HG03108 (cell line): ENCODE measurements at regions not wholly inside any gene's neighbourhood (a gene's known extent, or its start where the extent isn't known, plus 50 kb on each side); places are given as distances from the start of the nearest gene placed in this dataset.

ENCODE experiments used
- ATAC-seq: cut with Tn5 transposase; IDR thresholded peaks from one replicate; pipeline ENCODE4 v1.9.1; 2021; ENCODE audit warnings: moderate library complexity; ENCODE audit not compliant: unreplicated experiment

DNA sequence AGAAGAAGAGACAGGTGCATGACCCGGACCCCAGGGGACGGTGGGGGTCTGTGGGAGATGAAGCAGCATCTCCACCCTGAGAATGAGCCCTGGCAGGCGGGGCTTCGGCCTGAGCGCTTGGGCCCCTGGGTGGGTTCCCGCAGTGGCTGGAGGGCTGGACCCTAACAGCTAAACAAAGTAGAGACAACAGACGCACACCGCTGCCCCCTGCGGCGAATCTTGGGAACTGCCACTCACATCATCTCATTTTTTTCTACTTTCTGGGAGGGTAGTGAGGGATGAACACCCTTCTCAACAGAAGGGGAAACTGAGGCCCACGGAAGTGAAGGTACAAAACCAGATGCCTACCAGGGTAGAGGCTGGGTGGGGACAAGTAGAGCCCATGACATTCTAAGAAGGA lies 104.7 kb downstream of the RFLNA start:
- ATAC-seq: no peak

DNA sequence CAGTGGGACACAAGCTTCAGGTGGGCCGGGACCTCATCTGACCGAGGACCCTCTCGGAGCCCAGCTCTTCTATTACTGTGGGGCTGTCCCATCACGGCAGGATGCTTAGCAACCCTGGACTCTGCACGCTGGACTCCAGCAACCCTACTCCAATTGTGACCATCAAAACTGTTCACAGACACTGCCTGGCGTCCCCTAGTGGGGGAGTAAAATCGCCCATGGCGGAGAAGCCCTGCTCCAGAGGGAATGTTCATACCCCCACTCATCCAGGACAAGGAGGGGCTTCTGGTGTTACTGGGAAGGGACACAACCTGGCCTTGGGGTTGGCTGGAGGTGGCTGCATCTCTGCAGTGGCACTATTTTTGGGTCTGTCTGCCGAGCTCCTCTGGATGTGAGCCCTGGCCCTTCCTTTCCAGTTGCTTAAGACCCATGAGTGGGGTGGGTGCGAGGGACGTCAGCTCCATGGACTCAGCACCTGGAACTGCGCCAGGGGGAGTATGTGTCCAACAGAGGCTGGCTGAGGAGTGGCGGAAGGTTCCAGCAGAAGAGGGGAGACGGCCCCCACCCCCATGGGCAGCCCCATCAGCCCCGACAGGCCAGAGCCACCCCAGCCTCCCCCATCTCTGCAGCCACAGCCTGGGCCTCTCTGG lies 103.8 kb downstream of the RFLNA start:
- ATAC-seq: no peak

DNA sequence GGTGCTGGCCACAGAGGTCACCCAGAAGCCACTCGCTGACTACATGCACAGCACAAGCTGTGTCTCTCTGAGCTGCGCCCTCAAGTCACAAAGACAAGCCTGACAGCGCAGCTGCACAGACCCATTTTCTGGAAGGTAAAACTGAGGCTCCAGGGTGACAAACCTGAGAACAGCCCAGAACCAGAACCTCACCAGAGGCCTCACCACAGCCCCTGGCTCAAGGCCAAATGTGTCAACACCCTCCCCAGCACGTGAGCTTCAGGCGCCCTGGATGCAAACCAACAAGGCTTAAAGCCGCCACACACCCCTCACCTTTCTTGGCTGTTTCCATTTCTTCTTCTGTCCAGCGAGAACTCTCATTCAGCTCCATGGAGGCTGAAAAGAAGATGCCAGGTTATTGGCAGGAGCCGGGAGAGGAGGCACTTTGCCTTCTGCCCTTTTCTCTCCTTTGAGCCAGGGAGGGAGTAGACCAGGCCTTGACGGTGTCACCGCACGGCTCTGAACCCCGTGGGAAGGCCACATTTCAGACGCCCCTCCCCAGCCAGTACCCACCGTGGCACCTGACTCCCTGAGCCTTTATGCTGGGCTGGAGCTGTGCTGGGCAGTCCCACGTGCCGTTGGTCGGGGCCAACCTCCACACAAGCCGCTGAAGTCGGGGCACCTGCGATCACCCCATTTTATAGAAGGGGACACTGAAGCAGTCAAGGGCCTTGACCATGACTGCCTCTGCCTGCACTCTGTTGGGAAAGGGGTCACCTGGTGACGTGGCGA lies 103.1 kb downstream of the RFLNA start:
- ATAC-seq: no peak

DNA sequence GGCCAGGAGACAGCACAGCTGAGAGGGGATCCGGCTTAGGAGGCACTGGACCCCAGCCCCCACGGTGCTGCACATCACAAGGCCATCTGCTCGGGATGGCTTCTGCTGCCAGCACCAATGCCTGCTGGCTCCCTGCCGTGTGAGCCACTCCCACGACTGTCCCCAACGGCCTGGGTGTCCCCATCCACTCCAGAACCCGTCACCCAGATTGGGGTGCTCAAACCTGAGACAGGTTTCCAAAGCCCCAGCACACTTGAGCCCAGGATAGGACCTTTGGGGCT lies 102.4 kb downstream of the RFLNA start:
- ATAC-seq: no peak

DNA sequence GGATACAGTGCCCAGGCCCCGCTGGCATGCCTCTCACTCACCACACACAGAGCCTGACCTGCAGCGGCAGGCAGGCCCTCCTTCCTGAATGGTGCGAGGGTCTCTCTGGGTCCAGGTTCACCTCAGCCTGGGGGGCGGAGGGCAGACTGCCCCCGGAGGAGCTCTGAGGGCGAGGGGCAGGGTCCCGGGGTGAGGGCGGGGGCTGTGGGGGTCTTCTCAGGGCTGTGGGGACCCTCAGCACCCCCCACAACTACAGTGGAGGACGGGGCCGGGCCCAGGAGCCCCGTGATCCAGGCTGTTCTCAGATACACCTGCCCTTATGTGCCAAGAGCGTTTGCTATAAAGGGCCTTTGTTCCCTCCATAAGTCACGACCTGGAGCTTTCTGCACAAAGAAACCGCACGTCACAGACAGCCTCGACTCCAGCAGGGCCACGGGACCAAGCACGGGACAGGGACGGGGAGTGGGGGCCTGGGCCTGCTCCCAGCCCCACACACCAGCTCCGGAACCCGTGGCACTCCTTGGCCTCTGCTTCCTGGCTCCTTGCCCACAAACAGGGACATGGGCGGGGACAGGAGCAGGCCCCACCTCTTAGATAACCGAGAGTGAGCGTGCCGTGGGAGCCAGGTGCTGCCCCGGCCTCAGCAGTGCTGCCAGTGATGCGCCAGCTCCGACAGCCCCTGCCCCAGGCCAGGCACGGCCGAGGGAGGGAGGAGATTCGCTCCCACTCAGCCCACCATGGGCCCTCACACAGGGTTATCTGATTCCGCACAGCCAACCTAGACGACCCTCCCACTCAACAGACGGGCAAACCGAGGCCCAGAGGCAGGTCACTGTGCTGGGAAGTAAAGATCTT lies 101.9 kb downstream of the RFLNA start:
- ATAC-seq: no peak

DNA sequence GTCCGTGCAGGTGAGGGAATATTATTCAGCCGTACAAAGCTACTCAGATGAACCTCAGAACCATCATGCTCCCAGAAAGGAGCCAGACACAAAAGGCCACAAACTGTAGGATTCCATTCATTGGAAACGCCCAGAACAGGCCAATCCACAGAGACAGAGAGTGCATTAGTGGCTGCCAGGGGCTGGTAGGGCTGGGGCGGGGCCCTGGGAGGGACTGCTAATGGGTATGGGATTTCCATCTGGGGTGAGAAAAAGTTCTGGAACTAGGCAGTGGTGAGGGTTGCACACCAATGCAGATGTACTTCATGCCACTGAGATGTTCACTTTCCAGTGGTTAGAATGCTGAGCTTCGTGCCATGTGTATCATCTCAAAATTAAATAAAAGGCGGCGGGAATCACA lies 101.1 kb downstream of the RFLNA start:
- ATAC-seq: no peak

DNA sequence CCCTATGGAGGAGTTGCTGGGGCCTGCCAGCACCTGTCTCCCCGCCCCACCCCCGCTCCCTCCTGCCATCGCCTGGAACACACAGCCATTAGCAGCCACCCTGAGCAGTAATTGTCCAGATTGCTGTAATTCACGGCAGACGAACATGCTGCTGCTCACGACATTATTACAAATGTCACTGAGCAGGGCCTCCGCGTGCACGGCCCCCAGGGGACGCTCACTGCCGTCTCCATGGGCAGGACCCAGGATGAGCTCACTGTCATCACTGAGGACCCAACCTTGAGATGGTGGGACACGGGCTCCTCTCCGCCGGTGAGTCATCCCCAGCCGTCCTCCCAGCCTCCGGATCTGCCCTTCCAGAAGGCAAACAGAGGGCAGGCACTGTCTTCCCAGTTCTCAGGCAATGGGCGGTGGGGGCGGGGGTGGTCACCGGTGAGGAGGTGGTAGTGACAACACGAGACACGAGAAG lies 100.4 kb downstream of the RFLNA start:
- no peak for ATAC-seq

DNA sequence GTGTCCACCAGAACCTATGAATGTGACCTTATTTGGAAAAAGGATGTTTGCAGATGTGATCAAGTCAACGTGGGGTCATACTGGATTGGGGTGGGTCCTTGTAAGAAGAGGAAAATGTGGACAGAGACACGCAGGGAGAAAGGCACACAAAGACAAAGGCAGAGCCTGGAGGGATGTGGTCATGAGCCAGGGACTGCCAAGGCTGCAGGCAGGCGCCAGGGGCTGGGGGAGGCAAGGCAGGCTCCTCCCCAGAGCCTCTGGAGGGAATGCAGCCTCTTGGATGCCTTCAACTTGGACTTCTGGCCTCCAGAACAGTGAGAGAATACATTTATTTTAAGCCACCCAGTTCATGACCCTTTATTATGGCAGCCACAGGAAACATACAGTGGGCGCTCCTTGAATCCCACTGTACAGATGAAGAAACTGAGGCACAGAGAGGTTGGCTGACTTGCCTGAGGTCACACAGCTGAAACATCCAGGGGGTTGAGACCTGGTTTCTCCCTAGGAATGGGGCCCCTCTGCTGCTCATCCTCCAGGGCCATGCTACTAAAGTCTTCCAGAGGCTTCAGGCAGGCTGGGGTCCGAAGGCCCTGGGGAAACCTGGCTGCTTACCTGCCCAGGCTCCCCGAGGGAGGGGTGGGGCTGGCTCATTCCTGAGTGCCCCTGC lies 99.7 kb downstream of the RFLNA start:
- ATAC-seq: no peak

DNA sequence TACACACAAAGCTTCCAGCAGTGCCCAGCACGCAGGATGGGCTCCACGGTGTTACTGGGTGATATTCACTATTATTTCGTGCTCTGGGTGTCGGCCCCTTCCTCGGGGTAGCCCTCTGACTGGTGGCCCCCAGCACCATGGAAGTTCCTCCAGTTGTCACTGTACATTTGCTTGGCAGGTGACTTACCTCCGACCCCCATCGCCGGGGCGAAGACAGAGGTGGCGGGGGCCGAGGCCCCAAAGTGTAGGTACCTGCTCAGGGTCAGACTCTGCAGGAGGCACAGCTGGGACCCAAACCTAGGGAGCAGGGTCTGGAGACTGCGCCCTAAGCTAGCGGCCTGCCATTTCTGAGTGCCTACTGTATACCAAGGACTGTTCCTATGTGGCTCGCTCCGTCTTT lies 98.9 kb downstream of the RFLNA start:
- no peak for ATAC-seq

DNA sequence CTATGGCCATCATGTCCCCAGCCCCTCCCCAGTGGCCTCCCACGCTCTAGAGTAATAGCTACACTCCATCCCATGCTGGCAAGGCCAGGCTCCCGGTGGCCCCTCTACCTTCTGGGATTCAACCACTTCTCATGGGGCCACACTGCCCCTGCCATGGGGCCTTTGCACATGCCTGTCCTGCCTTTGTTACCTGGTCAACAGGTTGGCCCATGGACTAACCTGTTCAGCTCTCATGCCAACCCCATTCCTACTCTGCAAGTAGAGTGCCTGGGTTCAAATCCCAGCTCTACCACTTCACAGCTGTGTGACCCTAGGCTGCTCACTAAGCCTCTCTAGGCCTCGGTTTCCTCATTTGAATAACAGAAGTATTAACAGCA lies 98.5 kb downstream of the RFLNA start:
- ATAC-seq: no peak

DNA sequence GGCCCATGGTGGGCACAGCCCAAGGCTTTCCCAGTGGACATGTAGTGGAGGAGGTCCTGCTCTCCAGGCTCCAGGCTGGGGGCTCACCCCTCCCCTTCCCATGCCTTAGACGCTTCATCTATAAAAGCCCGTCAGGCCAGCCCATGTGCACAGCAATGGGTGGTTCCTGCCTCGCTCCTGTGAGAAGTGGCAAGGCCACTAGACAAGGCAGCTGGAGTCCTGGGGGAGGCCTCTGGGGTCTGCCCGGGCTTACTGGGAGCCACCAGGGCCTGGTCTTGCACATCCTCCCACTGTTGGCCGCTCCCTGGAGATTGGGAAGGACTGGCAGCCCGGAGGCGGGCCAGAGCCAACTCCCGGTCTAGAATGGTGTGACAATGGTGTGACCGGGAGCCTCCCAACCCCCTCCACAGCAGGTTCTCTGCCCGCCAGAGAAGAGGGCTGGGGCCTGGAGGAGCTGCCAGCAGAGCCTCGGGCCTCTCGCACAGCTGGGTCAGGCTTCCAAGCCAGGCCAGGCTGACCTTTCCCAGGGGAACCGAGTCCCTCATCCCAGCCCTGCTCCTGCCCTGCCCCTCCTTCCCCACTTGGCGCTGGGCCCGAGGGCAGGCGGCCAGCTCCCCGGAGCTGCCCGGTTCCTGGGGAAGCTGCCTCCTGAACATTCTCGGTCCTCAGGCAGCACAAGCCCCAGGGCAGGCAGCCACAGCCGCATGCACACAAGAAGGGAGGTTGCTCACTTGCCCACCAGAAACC lies 97.9 kb downstream of the RFLNA start:
- ATAC-seq: no peak

DNA sequence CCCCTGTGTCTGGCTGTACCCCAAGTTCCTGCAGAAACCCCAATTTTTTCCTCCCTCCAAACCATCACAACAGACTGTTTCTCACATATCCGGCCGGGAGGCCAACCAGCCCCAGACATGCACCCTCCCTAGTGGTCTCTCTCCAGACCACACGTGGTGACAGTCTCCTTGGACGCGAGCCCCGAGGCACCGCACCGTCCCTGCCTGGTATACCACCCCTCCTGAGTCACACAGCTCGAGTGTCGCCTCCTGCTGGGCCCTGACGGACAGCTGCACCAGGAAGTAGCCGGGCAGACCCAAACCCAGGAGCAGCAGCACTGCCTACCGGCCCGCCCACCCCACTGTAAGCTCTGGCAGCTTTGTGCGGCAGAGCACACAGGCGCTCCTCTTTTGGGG lies 97.4 kb downstream of the RFLNA start:
- ATAC-seq: no peak

DNA sequence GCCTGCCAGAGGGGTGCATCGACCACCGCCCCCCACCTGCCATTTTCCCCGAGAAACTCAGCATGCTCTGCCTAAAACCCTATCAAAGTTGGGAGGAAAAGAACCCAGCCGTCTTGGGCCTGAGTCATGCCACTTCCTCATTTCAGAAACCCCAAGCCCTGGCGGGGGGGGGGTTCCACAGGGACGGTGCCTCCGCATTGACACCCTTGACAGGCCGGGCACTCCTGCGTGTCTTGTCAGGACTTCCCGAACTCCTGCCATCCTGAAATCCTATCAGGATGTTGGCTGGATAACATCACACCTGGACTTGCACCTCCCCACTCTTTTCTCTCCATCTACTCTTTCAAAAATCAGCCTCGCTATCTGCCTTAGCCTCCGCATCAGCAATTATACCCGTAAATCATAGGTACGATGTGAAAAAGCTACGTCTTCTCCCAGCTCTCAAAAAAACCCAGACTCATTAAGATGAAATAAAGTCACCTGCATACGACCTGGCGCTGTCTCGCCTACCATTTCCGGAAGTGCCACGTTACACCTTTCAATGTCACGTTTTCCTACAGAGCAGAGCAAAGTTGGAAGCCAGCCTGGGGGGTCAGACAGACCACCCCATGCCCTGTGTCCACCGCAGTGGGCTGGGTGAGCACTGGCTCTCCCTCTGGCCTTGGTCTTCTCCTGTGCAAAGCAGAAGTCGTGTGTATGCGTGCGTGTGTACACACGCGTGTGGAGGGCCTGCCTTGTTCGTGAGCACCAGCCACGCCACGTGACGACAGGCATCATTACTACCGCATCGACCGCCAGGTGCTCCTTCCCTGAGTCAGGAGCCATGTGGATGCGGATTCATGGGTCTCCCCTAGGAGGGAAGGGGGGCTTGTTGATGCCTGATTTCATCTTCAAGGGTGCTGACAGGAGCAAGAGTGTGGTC lies 96.7 kb downstream of the RFLNA start:
- peak; percentile 51 for ATAC-seq

DNA sequence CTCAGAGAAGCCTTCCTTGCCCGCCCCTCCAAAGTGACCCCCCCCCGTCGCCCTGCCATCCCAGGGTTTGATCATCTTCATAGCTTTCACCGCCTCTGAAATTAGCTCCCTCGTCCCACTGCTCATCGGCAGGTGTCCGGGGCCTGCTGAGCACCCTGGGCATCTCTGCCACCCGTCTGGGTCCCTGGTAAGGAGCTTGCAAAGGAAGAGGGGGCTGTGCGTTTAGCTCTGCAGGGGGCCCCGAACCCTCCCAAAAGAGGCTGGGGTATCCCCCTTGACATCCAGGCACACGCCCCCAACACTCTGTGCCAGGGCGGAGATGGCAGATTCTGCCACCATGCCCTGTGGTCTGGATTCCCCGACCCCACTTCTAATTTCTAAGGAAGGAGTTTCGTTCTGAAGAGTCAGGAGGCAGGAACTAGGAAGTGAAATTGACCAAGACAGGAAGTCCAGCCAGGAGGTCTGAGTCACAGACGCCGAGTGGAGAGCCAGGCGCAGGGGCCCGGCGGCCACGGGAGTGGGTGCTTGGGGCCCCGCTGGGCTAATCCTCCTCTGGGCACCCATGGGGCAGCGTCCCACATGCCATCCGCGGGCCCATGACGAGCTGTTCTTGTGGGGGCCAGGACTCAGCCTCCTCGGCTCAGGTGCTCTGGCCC lies 95.7 kb downstream of the RFLNA start:
- ATAC-seq: no peak

DNA sequence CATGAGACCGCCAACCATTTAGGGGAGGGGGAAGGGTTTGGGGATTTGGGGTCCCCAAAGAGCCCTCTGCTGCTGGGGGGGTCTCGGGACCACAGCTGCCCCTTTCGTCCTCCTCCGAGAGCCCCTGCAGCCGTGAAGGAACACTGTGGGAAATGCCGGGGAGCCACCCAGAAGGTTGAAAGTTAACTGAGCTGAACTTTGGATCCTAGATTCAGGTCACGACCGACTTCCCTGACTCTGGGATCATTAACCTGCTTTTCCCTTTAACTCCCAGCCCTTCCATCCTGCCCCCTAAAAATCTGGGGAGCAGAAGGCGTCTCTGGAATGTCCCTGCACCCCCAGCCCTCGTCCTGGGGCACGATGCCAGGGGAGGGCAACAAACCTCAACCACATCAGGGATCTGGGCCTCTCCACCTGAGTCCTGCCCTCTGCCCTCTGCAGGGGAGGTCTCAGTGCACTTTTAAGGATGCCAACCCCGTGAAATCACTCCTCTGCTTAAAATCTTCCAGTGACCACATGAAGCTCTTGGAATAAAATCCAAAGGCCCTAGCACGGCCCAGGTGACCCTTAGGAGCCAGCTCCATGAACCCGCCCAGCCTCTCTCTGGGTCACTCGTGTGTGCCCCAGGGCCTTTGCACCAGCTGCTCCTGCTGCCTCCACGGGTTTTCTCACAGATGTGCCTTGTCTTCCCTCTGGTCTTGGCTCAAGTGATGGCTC lies 95.0 kb downstream of the RFLNA start:
- ATAC-seq: no peak

DNA sequence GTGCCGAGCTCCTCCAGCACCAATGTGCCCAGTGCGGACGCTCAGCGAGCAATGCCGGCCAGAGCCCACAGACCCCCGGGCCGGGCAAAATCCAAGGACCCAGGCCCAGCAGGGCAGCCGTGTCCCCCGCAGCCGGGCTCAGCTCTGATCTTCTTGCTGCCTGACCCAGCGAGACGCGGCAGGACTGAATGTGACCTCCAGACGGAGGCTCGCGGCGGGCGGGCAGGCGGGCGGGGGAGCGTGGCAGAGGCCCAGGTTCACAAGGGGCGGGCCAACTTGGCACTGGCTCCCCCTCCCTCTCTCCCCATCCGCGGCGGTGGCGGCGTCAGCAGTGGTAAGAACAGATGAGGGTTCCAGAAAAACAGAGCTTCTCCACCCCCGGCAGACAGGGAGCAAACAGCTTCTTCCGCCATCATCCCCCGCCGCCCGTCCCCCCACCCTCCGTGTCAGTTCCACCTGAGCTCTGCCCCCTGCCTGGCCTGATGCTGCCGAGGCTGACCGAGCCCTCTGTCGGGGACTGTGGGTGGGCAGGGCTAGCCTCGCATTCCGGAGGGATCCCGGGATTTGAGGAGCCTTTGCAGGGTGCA lies 94.3 kb downstream of the RFLNA start:
- ATAC-seq: no peak

DNA sequence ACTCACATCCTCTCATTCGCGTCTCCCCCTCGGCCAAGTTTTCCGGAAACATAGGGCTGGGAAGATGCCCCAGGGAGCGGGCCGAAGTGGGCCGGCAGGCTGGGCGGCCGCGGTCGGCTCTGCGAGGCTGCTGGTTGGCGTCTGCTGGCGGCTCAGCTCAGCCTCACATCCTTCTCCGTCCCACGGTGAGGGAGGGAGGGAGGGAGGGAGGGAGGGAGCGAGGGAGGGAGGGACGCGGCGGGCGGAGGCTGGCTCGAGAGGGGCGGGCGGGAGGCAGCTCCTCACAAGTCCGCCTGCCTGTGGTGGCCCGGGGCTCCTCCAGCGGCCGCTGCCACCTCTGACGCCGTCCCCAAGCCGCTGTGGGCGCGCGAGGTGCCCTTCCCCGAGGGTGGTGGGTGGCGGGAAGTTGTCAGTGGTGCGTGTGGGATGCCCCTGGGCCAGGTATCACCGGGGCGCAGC lies 93.8 kb downstream of the RFLNA start:
- ATAC-seq: no peak

DNA sequence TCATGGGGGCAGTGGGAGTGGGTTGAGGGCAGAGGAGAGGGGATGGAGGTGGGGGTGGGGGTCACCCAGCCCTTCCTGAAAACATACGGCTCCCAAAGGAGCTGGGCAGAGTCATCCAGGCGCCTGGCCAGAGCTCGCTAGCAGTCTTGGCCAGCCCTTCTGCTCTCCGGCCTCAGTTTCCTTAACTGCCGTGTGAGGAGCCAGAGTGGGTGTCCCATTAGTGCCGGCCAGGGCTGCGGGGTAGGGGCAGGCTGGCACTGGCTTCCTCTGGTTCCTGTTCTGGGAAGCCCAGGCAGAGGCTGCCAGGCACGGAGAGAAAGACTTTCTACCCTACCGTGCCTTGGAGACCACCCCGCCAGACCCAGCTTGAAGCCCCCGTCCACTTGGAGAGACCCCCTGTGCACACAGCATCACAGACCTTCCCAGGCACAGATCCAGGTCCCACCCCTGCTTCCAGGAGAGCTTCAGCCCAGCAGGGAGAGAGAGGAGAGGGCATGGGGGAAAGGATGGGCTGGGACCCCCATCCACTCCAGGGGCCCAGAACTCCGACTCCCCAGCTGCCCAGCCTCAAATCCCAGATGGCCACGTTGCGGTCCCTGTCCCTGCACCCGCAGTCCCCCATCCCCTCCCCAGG lies 93.3 kb downstream of the RFLNA start:
- ATAC-seq: no peak
